H9 (cell line): ENCODE measurements at regions not wholly inside any gene's neighbourhood (a gene's known extent, or its start where the extent isn't known, plus 50 kb on each side); places are given as distances from the start of the nearest gene placed in this dataset.

Experiments used
- DNase-seq: peaks from one replicate; pipeline ENCODE4 v3.0.0-alpha.2; 2017
- H2AFZ ChIP-seq: one replicate; pipeline ENCODE4 v1.6.1; 2013; ENCODE audit warnings: mild to moderate bottlenecking, low read length, control low read depth, moderate library complexity
- H2AK5ac ChIP-seq: 2 replicates; pipeline ENCODE4 v1.6.1; 2013; ENCODE audit warnings: low read length, control low read depth, mixed read lengths; ENCODE audit not compliant: insufficient read length
- H2BK120ac ChIP-seq: one replicate; pipeline ENCODE4 v1.6.1; 2013; ENCODE audit warnings: low read depth, mild to moderate bottlenecking, low read length, control low read depth, inconsistent platforms; ENCODE audit not compliant: poor library complexity, severe bottlenecking
- H2BK12ac ChIP-seq: 2 replicates; pipeline ENCODE4 v1.6.1; 2013; ENCODE audit warnings: low read length, control low read depth, mixed read lengths, low read depth; ENCODE audit not compliant: insufficient read length
- H2BK15ac ChIP-seq: 2 replicates; pipeline ENCODE4 v1.6.1; 2013; ENCODE audit warnings: low read depth, low read length, control low read depth
- H2BK20ac ChIP-seq: one replicate; pipeline ENCODE4 v1.6.1; 2013; ENCODE audit warnings: low read depth, mild to moderate bottlenecking, low read length, control low read depth, inconsistent platforms; ENCODE audit not compliant: poor library complexity, severe bottlenecking
- H2BK5ac ChIP-seq: 2 replicates; pipeline ENCODE4 v1.6.1; 2013; ENCODE audit warnings: low read length, control low read depth, mixed read lengths; ENCODE audit not compliant: insufficient read length
- H3K14ac ChIP-seq: 2 replicates; pipeline ENCODE4 v1.6.1; 2013; ENCODE audit warnings: low read length, control low read depth; ENCODE audit not compliant: insufficient read depth
- H3K18ac ChIP-seq: 2 replicates; pipeline ENCODE4 v1.6.1; 2013; ENCODE audit warnings: low read depth, mild to moderate bottlenecking, mixed read lengths, low read length, control low read depth; ENCODE audit not compliant: insufficient read length
- H3K23ac ChIP-seq: 2 replicates; pipeline ENCODE4 v1.6.1; 2013; ENCODE audit warnings: low read length, control low read depth, mixed read lengths, low read depth; ENCODE audit not compliant: insufficient read length
- H3K23me2 ChIP-seq: 2 replicates; pipeline ENCODE4 v1.6.1; 2013; ENCODE audit warnings: low read depth, mild to moderate bottlenecking, mixed read lengths, low read length, control low read depth; ENCODE audit not compliant: insufficient read length, poor library complexity, severe bottlenecking
- H3K27ac ChIP-seq: 2 replicates; pipeline ENCODE4 v1.5.1; 2013; ENCODE audit warnings: low read length, control low read depth, mixed read lengths, low read depth; ENCODE audit not compliant: insufficient read length
- H3K27me3 ChIP-seq: 2 replicates; pipeline ENCODE4 v1.6.1; 2013; ENCODE audit warnings: low read length, control low read depth, inconsistent platforms; ENCODE audit not compliant: insufficient read depth
- H3K4ac ChIP-seq: 2 replicates; pipeline ENCODE4 v1.6.1; 2013; ENCODE audit warnings: low read depth, mild to moderate bottlenecking, control low read depth, inconsistent platforms, low read length, moderate library complexity
- H3K4me1 ChIP-seq: 2 replicates; pipeline ENCODE4 v1.6.1; 2013; ENCODE audit warnings: low read length, control low read depth, inconsistent platforms; ENCODE audit not compliant: insufficient read depth
- H3K4me2 ChIP-seq: 2 replicates; pipeline ENCODE4 v1.6.1; 2013; ENCODE audit warnings: low read length, control low read depth, mixed read lengths; ENCODE audit not compliant: insufficient read length, insufficient read depth
- H3K56ac ChIP-seq: 2 replicates; pipeline ENCODE4 v1.6.1; 2013; ENCODE audit warnings: low read depth, mild to moderate bottlenecking, mixed read lengths, low read length, control low read depth; ENCODE audit not compliant: insufficient read length
- H3K79me1 ChIP-seq: 2 replicates; pipeline ENCODE4 v1.6.1; 2013; ENCODE audit warnings: low read depth, mild to moderate bottlenecking, moderate library complexity, low read length, control low read depth, inconsistent platforms; ENCODE audit not compliant: insufficient read depth, poor library complexity, severe bottlenecking
- H3K79me2 ChIP-seq: 2 replicates; pipeline ENCODE4 v1.6.1; 2013; ENCODE audit warnings: low read length, control low read depth, inconsistent platforms; ENCODE audit not compliant: insufficient read depth
- H3K9ac ChIP-seq: 2 replicates; pipeline ENCODE4 v1.6.1; 2013; ENCODE audit warnings: low read length, control low read depth, mixed read lengths; ENCODE audit not compliant: insufficient read length; ENCODE audit errors: extremely low read depth
- H3K9me3 ChIP-seq: one replicate; pipeline ENCODE4 v1.6.1; 2013; ENCODE audit warnings: low read depth, low read length, inconsistent platforms; ENCODE audit not compliant: control insufficient read depth
- H3T11ph ChIP-seq: one replicate; pipeline ENCODE4 v1.6.1; 2013; ENCODE audit warnings: mild to moderate bottlenecking, low read length, control low read depth, inconsistent platforms
- H4K20me1 ChIP-seq: one replicate; pipeline ENCODE4 v1.6.1; 2013; ENCODE audit not compliant: control insufficient read depth, insufficient read length, insufficient read depth
- H4K5ac ChIP-seq: 2 replicates; pipeline ENCODE4 v1.6.1; 2013; ENCODE audit warnings: low read depth, mild to moderate bottlenecking, mixed read lengths, low read length, control low read depth; ENCODE audit not compliant: insufficient read length
- H4K8ac ChIP-seq: replicated peaks from 2 replicates; pipeline ENCODE4 v1.6.1; 2013; ENCODE audit warnings: low read length, control low read depth, mixed read lengths, low read depth; ENCODE audit not compliant: insufficient read length
- H4K91ac ChIP-seq: 2 replicates; pipeline ENCODE4 v1.6.1; 2013; ENCODE audit warnings: low read depth, mild to moderate bottlenecking, moderate library complexity, mixed read lengths, low read length, control low read depth; ENCODE audit not compliant: insufficient read length
- H3K27ac Mint-ChIP-seq, 3 experiments: 2 replicates in 2 of 3; 3 replicates in 1 of 3; pipeline ENCODE4 v1.8.0; 2020 to 2021; ENCODE audit warnings: mixed read lengths in 3 of 3, mild to moderate bottlenecking in 1 of 3, moderate library complexity in 1 of 3
- H3K27me3 Mint-ChIP-seq: 2 replicates; pipeline ENCODE4 v1.8.0; 2021; ENCODE audit warnings: low read depth, mild to moderate bottlenecking, moderate library complexity, mixed read lengths
- H3K36me3 Mint-ChIP-seq, 3 experiments: 2 replicates in 2 of 3; 3 replicates in 1 of 3; pipeline ENCODE4 v1.8.0; 2020 to 2021; ENCODE audit warnings: low read depth in 3 of 3, mixed read lengths in 3 of 3; ENCODE audit not compliant: insufficient read depth in 1 of 3
- H3K4me1 Mint-ChIP-seq, 2 experiments: 2 replicates each; pipeline ENCODE4 v1.8.0; 2020; ENCODE audit warnings: mixed read lengths in 2 of 2
- H3K4me3 Mint-ChIP-seq, 2 experiments: 2 replicates in 1 of 2; 3 replicates in 1 of 2; pipeline ENCODE4 v1.8.0; 2020 to 2021; ENCODE audit warnings: mild to moderate bottlenecking in 2 of 2, mixed read lengths in 2 of 2, moderate library complexity in 1 of 2
- H3K9me3 Mint-ChIP-seq, 2 experiments: 2 replicates in 1 of 2; 3 replicates in 1 of 2; pipeline ENCODE4 v1.8.0; 2020; ENCODE audit warnings: mild to moderate bottlenecking in 2 of 2, mixed read lengths in 2 of 2, moderate library complexity in 1 of 2
- TF ChIP-seq, protein P1 (sequence below): fragments of 200-600 bp; sonication (generic); conservative IDR thresholded peaks from 3 replicates; pipeline ENCODE4 v1.8.0; 2021; ENCODE audit warnings: antibody characterized with exemption, mild to moderate bottlenecking

- H3K56ac ChIP-seq, result no peak overlapping the region
- no peak overlapping the region for H3K4me3 Mint-ChIP-seq
- no peak for DNase-seq
- H2BK20ac ChIP-seq, result no peak overlapping the region
- no peaks in the 10 kb centered on the region for H3K23me2 ChIP-seq
- no peak overlapping the region for H3K14ac ChIP-seq
- H4K91ac ChIP-seq, result no peak overlapping the region
- no peak overlapping the region for H2BK12ac ChIP-seq
- H2AK5ac ChIP-seq, result no peak overlapping the region
- H3K36me3 Mint-ChIP-seq, result peaks cover 0 to 10% (median 8%) of the 10 kb centered on the region in 3 experiments; a peak in 4 of 7 replicates
- H3K27me3 Mint-ChIP-seq, result no peaks in the 10 kb centered on the region; the same call in 1 of the 2 replicates
- no peaks in the 10 kb centered on the region for H3K79me1 ChIP-seq
- H3K79me2 ChIP-seq, result no peaks in the 10 kb centered on the region
- no peak overlapping the region for H3K4me2 ChIP-seq
- no peaks in the 10 kb centered on the region for H3K4me1 ChIP-seq
- TF ChIP-seq, protein P1, sequence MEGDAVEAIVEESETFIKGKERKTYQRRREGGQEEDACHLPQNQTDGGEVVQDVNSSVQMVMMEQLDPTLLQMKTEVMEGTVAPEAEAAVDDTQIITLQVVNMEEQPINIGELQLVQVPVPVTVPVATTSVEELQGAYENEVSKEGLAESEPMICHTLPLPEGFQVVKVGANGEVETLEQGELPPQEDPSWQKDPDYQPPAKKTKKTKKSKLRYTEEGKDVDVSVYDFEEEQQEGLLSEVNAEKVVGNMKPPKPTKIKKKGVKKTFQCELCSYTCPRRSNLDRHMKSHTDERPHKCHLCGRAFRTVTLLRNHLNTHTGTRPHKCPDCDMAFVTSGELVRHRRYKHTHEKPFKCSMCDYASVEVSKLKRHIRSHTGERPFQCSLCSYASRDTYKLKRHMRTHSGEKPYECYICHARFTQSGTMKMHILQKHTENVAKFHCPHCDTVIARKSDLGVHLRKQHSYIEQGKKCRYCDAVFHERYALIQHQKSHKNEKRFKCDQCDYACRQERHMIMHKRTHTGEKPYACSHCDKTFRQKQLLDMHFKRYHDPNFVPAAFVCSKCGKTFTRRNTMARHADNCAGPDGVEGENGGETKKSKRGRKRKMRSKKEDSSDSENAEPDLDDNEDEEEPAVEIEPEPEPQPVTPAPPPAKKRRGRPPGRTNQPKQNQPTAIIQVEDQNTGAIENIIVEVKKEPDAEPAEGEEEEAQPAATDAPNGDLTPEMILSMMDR, result no peak
- H3K9ac ChIP-seq, result no peak overlapping the region
- H3K18ac ChIP-seq, result no peak overlapping the region
- no peak overlapping the region for H4K5ac ChIP-seq
- H3T11ph ChIP-seq, result no peak overlapping the region
- H2BK5ac ChIP-seq, result no peak overlapping the region
- H3K27ac Mint-ChIP-seq, result no peak overlapping the region
- H3K9me3 Mint-ChIP-seq, result peaks cover 11 to 15% of the 10 kb centered on the region in 2 experiments
- H3K9me3 ChIP-seq, result no peaks in the 10 kb centered on the region
- no peak overlapping the region for H2BK15ac ChIP-seq
- H2AFZ ChIP-seq, result no peak overlapping the region
- H2BK120ac ChIP-seq, result no peak overlapping the region
- no peak overlapping the region for H3K27ac ChIP-seq
- H4K20me1 ChIP-seq, result no peaks in the 10 kb centered on the region
- H3K4me1 Mint-ChIP-seq, result no peaks in the 10 kb centered on the region
- no peaks in the 10 kb centered on the region for H3K27me3 ChIP-seq
- no peak overlapping the region for H4K8ac ChIP-seq
- H3K4ac ChIP-seq, result no peak overlapping the region
- no peak overlapping the region for H3K23ac ChIP-seq
Measured at GRCh38 chr16:61195006-61195405, 841.2 kb downstream of the CDH8 start.
